ENCODE measurements at regions not wholly inside any gene's neighbourhood (a gene's known extent, or its start where the extent isn't known, plus 50 kb on each side); places are given as distances from the start of the nearest gene placed in this dataset.
"Not testable (repeated sequence)": the region's sequence is repeated elsewhere in the genome, so short reads cannot be mapped to it uniquely, and the experiment has no call there.

DNA sequence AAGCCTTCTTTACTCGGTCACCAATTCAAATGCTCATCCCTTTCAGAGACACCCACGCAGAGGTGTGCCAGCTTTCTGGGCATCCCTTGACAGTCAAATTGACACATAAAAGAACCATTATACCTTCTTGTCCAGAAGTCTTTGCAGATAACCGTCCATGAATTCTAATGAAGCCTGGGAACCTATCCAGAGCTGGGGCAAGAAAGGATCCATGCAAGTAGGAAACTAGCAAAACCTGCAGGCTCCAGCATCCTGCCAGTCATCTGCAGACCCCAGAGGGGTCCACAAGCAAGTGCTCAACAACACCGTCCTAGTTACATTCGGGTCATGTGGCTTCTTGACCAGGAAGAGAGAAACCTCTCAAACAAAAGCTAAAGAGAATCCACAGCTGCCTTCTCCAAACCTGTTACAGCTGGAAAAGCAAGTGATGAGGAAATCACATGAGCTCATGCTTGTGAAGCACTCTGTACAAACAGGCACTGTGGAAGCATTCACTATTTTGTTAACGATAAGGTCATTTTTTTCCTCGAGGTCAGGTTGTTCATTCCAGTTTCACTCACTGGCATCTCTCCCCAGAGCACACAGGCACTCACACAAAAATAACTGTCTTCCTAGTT lies 80.2 kb upstream of the DMRT1 start:
- H3K27me3 ChIP-seq (replicated peaks; ENCODE audit: control insufficient read depth, insufficient read depth, low read length): peaks cover 5% of the 10 kb centered on the region
- no peaks in the 10 kb centered on the region for H3K9me3 ChIP-seq (ENCODE audit: control insufficient read depth, low read length)
- H3K9ac ChIP-seq (ENCODE audit: low read length): no peak overlapping the region
- H3K36me3 ChIP-seq (ENCODE audit: control insufficient read depth, insufficient read depth, low read length, severe bottlenecking): no peaks in the 10 kb centered on the region
- H3K4me1 ChIP-seq (ENCODE audit: control insufficient read depth, insufficient read depth, low read length): no peaks in the 10 kb centered on the region
- no peak overlapping the region for H3K4me3 ChIP-seq (ENCODE audit: low read length)
- DNase-seq (ENCODE audit: low read depth): peak; percentile 35

- H3K4me1 ChIP-seq (ENCODE audit: control insufficient read depth, insufficient read depth, low read length): no peaks in the 10 kb centered on the region
- no peaks in the 10 kb centered on the region for H3K36me3 ChIP-seq (ENCODE audit: control insufficient read depth, insufficient read depth, low read length, severe bottlenecking)
- peaks cover 6% of the 10 kb centered on the region for H3K27me3 ChIP-seq (replicated peaks; ENCODE audit: control insufficient read depth, insufficient read depth, low read length)
- no peaks in the 10 kb centered on the region for H3K9me3 ChIP-seq (ENCODE audit: control insufficient read depth, low read length)
- no peak overlapping the region for H3K9ac ChIP-seq (ENCODE audit: low read length)
- no peak overlapping the region for H3K4me3 ChIP-seq (ENCODE audit: low read length)
- DNase-seq (ENCODE audit: low read depth): no peak
Observed at GRCh38 chr9:761793-762560, 79.5 kb upstream of the DMRT1 start.

GRCh38 chr9:763692-764091 lies 77.8 kb upstream of the DMRT1 start:
- no peaks in the 10 kb centered on the region for H3K4me1 ChIP-seq (ENCODE audit: control insufficient read depth, insufficient read depth, low read length)
- peak overlapping the region; percentile 58 for H3K9ac ChIP-seq (ENCODE audit: low read length)
- no peak for DNase-seq (ENCODE audit: low read depth)
- H3K27me3 ChIP-seq (replicated peaks; ENCODE audit: control insufficient read depth, insufficient read depth, low read length): peaks cover 11% of the 10 kb centered on the region
- H3K36me3 ChIP-seq (ENCODE audit: control insufficient read depth, insufficient read depth, low read length, severe bottlenecking): no peaks in the 10 kb centered on the region
- H3K4me3 ChIP-seq (ENCODE audit: low read length): peak overlapping the region; percentile 59
- H3K9me3 ChIP-seq (ENCODE audit: control insufficient read depth, low read length): no peaks in the 10 kb centered on the region

- peak; percentile 59 for DNase-seq (ENCODE audit: low read depth)
- H3K4me3 ChIP-seq (ENCODE audit: low read length): peak overlapping the region; percentile 59
- no peaks in the 10 kb centered on the region for H3K4me1 ChIP-seq (ENCODE audit: control insufficient read depth, insufficient read depth, low read length)
- no peaks in the 10 kb centered on the region for H3K36me3 ChIP-seq (ENCODE audit: control insufficient read depth, insufficient read depth, low read length, severe bottlenecking)
- peak overlapping the region; percentile 58 for H3K9ac ChIP-seq (ENCODE audit: low read length)
- H3K9me3 ChIP-seq (ENCODE audit: control insufficient read depth, low read length): no peaks in the 10 kb centered on the region
- H3K27me3 ChIP-seq (replicated peaks; ENCODE audit: control insufficient read depth, insufficient read depth, low read length): peaks cover 11% of the 10 kb centered on the region
Observed at GRCh38 chr9:764105-764524, 77.4 kb upstream of the DMRT1 start.

- DNase-seq (ENCODE audit: low read depth): no peak
- Histone ChIP-seq H3K9ac (ENCODE audit: low read length) (no peak overlapping the region), H3K4me1 (ENCODE audit: control insufficient read depth, insufficient read depth, low read length) (no peaks in the 10 kb centered on the region), H3K27me3 (replicated peaks; ENCODE audit: control insufficient read depth, insufficient read depth, low read length) (peaks cover 11% of the 10 kb centered on the region), H3K9me3 (ENCODE audit: control insufficient read depth, low read length) (peaks cover 6% of the 10 kb centered on the region), H3K36me3 (ENCODE audit: control insufficient read depth, insufficient read depth, low read length, severe bottlenecking) (no peaks in the 10 kb centered on the region), H3K4me3 (ENCODE audit: low read length) (no peak overlapping the region)
Observed at GRCh38 chr9:764986-765385, 76.5 kb upstream of the DMRT1 start.

GRCh38 chr9:767061-767561 lies 74.4 kb upstream of the DMRT1 start:
- H3K9me3 ChIP-seq (ENCODE audit: control insufficient read depth, low read length); H3K4me1 ChIP-seq (ENCODE audit: control insufficient read depth, insufficient read depth, low read length); H3K9ac ChIP-seq (ENCODE audit: low read length); DNase-seq (ENCODE audit: low read depth); H3K36me3 ChIP-seq (ENCODE audit: control insufficient read depth, insufficient read depth, low read length, severe bottlenecking); H3K4me3 ChIP-seq (ENCODE audit: low read length): not testable (repeated sequence)
- peaks cover 11% of the 10 kb centered on the region for H3K27me3 ChIP-seq (replicated peaks; ENCODE audit: control insufficient read depth, insufficient read depth, low read length)

GRCh38 chr9:776086-776485 lies 65.4 kb upstream of the DMRT1 start:
- H3K9me3 ChIP-seq (ENCODE audit: control insufficient read depth, low read length): peaks cover 31% of the 10 kb centered on the region
- DNase-seq (ENCODE audit: low read depth): no peak
- H3K9ac ChIP-seq (ENCODE audit: low read length): no peak overlapping the region
- no peaks in the 10 kb centered on the region for H3K4me1 ChIP-seq (ENCODE audit: control insufficient read depth, insufficient read depth, low read length)
- no peaks in the 10 kb centered on the region for H3K36me3 ChIP-seq (ENCODE audit: control insufficient read depth, insufficient read depth, low read length, severe bottlenecking)
- no peak overlapping the region for H3K4me3 ChIP-seq (ENCODE audit: low read length)
- H3K27me3 ChIP-seq (replicated peaks; ENCODE audit: control insufficient read depth, insufficient read depth, low read length): peaks cover 4% of the 10 kb centered on the region

GRCh38 chr9:777978-778377 lies 63.5 kb upstream of the DMRT1 start:
- Histone ChIP-seq H3K9ac (ENCODE audit: low read length) (no peak overlapping the region), H3K4me3 (ENCODE audit: low read length) (no peak overlapping the region), H3K4me1 (ENCODE audit: control insufficient read depth, insufficient read depth, low read length) (no peaks in the 10 kb centered on the region), H3K27me3 (replicated peaks; ENCODE audit: control insufficient read depth, insufficient read depth, low read length) (peaks cover 10% of the 10 kb centered on the region), H3K36me3 (ENCODE audit: control insufficient read depth, insufficient read depth, low read length, severe bottlenecking) (no peaks in the 10 kb centered on the region), H3K9me3 (ENCODE audit: control insufficient read depth, low read length) (peaks cover 35% of the 10 kb centered on the region)
- no peak for DNase-seq (ENCODE audit: low read depth)

- no peak for DNase-seq (ENCODE audit: low read depth)
- Histone ChIP-seq H3K27me3 (replicated peaks; ENCODE audit: control insufficient read depth, insufficient read depth, low read length) (peaks cover 10% of the 10 kb centered on the region), H3K9me3 (ENCODE audit: control insufficient read depth, low read length) (peaks cover 10% of the 10 kb centered on the region), H3K4me1 (ENCODE audit: control insufficient read depth, insufficient read depth, low read length) (no peaks in the 10 kb centered on the region), H3K9ac (ENCODE audit: low read length) (no peak overlapping the region), H3K4me3 (ENCODE audit: low read length) (no peak overlapping the region), H3K36me3 (ENCODE audit: control insufficient read depth, insufficient read depth, low read length, severe bottlenecking) (no peaks in the 10 kb centered on the region)
Observed at GRCh38 chr9:784202-784601, 57.3 kb upstream of the DMRT1 start.

- Histone ChIP-seq H3K4me1 (ENCODE audit: control insufficient read depth, insufficient read depth, low read length) (no peaks in the 10 kb centered on the region), H3K36me3 (ENCODE audit: control insufficient read depth, insufficient read depth, low read length, severe bottlenecking) (no peaks in the 10 kb centered on the region), H3K9ac (ENCODE audit: low read length) (no peak overlapping the region), H3K27me3 (replicated peaks; ENCODE audit: control insufficient read depth, insufficient read depth, low read length) (peaks cover 10% of the 10 kb centered on the region), H3K9me3 (ENCODE audit: control insufficient read depth, low read length) (peaks cover 4% of the 10 kb centered on the region), H3K4me3 (ENCODE audit: low read length) (no peak overlapping the region)
- no peak for DNase-seq (ENCODE audit: low read depth)
Observed at GRCh38 chr9:784916-785315, 56.6 kb upstream of the DMRT1 start.

- no peaks in the 10 kb centered on the region for H3K36me3 ChIP-seq (ENCODE audit: control insufficient read depth, insufficient read depth, low read length, severe bottlenecking)
- no peak overlapping the region for H3K9ac ChIP-seq (ENCODE audit: low read length)
- H3K27me3 ChIP-seq (replicated peaks; ENCODE audit: control insufficient read depth, insufficient read depth, low read length): peaks cover 10% of the 10 kb centered on the region
- no peak for DNase-seq (ENCODE audit: low read depth)
- H3K4me1 ChIP-seq (ENCODE audit: control insufficient read depth, insufficient read depth, low read length): no peaks in the 10 kb centered on the region
- H3K4me3 ChIP-seq (ENCODE audit: low read length): no peak overlapping the region
- H3K9me3 ChIP-seq (ENCODE audit: control insufficient read depth, low read length): peaks cover 4% of the 10 kb centered on the region
Observed at GRCh38 chr9:785997-786396, 55.5 kb upstream of the DMRT1 start.

Data from adipocyte (in vitro differentiated cells).